ENCODE measurements at regions not wholly inside any gene's neighbourhood (a gene's known extent, or its start where the extent isn't known, plus 50 kb on each side); places are given as distances from the start of the nearest gene placed in this dataset.

GRCh38 chr10:123294109-123294508, 139.9 kb downstream of the BUB3 start:
- TF ChIP-seq EP300 (IDR thresholded peaks at IDR 0.05), result no peak
- TF ChIP-seq CTCF (IDR thresholded peaks at IDR 0.05), result no peak
